ENCODE measurements at regions not wholly inside any gene's neighbourhood (a gene's known extent, or its start where the extent isn't known, plus 50 kb on each side); places are given as distances from the start of the nearest gene placed in this dataset.

DNA sequence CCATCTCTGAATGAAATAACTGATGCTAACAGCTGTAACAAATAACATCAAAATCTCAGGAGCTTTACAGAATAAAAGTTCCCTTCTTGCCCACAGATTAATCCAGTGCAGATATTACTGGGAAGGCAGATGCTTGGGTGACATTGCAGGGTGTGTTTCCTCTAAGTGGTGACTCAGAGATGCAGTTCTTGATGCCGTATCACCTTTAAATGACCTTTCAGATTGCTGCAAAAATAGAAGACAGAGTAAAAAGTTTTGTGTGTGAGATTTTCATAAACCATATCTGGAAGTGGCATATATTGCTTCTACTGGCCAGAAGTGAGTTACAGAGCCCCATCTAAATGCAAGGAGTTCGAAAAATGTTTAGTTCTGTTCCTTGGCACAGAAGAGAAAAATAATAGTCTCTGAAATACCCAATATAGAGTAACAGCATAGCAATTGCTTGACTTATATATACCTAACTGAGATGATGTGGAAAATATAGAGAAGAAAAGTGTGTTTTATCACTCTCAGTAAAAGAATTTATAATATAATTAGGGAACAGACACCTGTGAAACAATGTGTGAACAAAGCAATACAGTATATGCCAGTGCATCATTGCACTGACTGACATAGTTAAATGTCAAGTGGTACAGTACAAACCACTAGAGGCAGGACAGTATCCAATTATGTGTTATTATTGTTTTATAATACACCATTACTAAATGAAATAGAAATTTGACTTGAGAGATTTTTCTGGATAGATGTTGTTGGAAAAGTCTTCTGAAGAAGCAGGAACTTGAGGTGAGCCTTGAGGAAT is 430.7 kb upstream of the CBLB start:
- TF ChIP-seq, protein P1, sequence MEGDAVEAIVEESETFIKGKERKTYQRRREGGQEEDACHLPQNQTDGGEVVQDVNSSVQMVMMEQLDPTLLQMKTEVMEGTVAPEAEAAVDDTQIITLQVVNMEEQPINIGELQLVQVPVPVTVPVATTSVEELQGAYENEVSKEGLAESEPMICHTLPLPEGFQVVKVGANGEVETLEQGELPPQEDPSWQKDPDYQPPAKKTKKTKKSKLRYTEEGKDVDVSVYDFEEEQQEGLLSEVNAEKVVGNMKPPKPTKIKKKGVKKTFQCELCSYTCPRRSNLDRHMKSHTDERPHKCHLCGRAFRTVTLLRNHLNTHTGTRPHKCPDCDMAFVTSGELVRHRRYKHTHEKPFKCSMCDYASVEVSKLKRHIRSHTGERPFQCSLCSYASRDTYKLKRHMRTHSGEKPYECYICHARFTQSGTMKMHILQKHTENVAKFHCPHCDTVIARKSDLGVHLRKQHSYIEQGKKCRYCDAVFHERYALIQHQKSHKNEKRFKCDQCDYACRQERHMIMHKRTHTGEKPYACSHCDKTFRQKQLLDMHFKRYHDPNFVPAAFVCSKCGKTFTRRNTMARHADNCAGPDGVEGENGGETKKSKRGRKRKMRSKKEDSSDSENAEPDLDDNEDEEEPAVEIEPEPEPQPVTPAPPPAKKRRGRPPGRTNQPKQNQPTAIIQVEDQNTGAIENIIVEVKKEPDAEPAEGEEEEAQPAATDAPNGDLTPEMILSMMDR (IDR thresholded peaks at IDR 0.05): no peak
- no peak for TF ChIP-seq POLR2A (IDR thresholded peaks at IDR 0.05)

All from uterus (tissue), 2 donors.